ENCODE measurements at regions not wholly inside any gene's neighbourhood (a gene's known extent, or its start where the extent isn't known, plus 50 kb on each side); places are given as distances from the start of the nearest gene placed in this dataset.

DNA sequence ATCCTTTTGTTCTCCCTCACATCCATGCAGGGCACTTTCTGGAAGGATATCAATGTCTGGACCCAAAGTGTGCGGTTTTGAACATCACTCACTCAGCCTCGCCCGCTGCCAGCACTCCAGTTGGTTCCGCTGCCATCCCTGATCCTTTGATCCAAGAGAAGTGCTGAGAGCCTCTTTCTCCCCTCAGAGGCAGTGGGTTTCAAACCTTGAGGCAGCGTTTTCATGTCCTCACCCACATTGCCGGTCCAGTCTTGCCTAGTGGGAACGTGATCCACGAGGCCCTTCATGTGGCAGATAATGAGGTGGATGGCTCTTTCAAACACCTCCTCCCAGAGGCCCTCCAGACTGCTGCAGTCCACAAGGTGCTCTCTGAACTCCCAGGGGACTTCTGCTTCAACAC, 122.2 kb downstream of the ACTL8 start:
- no peak for DNase-seq

DNA sequence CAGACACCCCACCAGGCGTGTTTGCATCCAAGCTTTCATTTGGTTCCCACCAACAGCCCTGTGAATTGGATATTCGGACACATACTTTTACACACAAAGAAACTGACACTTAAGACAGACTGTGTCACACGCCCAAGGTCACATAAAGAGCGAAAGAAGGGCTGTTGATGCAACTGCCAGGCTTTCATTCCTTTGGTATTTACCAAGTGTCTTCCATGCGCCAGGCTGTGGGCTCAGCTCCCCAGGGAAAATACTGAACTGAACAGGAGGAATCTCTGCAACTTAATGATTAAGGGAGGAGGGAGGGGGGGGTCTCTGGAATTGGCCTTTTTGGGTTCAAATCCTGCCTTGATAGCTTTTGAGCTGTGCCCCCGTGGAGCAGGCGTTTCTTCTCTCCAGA, 122.8 kb downstream of the ACTL8 start:
- DNase-seq = no peak

DNA sequence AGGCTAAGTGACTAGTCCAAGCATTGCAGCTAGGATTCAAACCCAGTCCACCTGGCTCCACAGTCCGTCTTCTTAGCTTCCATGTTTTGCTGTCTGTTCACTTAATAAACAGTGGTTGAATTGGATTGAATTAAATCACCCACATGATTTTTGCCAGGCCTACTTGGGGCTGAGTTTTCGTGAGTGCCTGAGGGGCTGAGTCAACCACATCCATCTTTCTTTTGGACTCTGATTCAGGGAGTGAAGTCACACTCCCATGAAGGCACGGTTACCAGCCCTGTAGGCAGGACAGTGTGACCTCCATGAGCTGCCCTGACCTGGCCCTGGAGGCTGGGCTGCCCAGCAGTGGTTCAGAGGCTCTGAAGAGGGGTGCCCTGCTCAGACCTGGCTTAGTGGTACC, 123.7 kb downstream of the ACTL8 start:
- DNase-seq = peak; percentile 34

DNA sequence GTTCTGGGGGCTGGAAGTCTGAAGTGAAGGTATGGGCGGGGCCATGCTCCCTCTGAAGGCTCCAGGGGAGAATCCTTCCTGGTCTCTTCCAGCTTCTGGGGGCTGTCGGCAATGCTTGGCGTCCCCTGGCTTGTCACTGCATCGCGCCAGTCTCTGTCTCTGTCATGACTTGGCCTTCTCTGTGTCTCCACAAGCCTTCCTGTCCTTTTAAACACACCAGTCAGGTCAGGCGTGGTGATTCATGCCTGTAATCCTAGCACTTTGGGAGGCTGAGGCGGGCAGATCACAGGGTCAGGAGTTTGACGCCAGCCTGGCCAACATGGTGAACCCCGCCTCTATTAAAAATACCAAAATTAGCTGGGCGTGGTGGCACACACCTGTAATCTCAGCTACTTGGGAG, 125.3 kb downstream of the ACTL8 start:
- DNase-seq = no peak

DNA sequence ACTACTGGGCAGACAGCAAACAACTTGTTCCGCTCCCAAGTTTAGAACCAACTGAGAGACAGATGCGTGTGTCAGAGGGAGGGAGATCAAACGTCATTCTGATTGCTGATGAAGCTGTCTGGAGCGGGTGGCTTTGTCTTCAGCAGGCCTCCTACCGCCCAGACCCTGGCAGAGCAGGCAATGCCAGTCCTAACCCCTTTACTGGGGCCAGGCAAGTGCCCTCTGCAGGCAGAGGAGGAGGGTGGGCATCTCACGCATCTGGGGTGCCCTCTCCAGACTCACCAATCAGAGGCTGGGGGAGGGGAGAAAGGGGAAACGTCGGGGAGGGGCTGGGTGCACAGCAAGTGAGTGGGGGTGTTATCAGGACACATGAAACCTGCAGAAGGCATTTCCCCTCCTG, 126.6 kb downstream of the ACTL8 start:
- DNase-seq = no peak

DNA sequence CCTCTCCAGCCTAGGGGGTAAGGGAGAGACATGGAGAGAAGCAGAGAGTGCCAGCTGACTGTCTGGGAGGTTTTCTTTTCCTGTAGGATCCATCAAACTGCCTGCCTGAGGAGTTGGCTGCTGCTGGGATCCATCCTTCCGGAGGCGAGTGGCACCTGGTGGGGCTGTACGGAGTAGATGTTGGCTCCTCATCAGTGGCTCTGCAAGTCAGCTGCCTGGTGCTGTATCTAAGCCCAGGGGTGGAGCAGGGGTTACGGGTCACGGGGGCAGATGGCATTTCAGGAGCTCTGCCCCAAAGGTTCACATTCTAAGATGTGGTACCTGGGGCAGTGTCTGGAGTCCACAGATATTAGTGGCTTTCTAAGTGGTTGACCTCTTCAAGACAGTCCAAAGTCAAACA, 128.0 kb downstream of the ACTL8 start:
- DNase-seq = no peak

DNA sequence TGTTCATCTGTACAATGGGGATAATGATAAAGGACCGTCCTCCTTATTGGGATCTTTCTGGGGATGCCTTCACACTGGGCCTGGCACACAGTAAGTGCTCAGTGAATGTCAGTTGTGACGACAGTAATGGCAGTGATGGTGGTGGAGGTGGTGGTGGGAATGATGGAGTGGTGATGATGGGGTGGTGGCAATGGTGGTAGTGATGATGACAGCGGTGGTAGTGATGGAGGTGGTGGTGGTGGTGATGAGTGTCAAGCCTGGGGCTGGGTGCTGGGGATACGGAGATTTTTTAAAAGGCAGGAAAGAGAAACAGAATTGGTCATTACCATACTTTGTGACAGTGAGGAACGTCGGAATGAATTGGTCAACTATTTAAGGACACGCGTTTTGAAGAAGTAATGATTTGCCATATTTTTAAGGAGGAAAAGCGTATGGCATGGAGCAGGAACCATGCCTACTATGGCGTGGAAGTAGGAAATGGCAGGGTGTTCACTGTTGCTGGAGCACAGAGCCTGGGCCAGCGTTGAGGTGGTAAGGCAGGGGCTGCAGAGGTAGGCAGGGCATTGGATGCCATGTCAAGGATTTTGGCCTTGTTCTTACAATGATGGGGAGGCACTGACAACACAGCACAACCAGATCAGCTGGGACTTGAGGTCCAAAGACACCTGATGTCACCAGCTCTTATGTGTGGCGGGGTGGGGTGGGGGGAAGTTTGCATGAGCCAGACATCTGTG, 128.7 kb downstream of the ACTL8 start:
- no peak for DNase-seq

DNA sequence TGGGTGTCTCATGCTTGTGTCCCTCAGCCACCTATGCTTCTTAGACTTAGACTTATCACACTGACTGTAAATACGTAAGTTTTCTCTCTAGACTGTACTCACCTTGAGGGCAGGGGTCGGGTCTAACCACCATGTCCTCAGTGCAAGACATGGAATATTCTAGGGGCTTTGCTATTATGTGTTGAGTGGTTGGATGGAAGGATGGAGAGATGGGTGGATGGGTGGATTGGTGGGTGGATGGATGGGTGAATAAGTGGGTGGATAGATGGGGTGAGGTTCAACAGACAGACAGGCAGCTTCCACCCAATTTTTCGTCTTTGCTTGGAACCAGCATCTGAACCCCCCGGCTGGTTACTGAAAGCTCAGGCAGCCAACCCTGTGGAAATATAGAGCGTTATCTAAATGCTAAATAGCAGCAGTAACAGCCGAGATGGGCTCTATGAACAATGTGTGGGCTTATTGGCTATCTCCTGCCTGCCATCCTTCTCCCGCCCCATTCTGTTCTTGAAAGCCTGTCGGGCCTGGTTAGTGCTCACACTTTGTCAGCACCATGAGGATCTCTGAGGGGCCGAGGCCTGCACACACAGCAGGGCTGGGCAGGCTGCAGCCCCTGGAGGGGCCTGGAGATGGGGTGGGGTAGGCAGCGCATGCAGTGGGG, 130.7 kb downstream of the ACTL8 start:
- DNase-seq = no peak

DNA sequence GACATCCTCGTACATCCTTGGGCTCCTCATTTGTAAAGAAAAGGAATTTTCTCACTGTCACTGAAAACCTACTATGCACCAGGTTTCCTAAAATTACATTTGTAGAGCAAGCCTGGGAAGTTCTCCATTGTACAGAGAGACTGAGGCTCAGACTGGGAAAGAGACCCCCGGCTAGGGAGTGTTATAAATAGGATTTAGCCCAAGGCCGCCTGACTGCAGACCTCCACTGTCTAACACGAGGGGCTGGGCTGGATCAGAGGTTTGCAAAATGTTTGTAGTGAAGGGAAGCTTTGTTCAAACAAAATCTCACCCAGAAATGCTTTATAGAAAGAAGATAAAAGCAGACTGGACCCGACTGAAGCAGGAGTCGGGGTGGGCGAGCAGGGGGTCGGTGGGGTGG, 131.3 kb downstream of the ACTL8 start:
- no peak for DNase-seq

DNA sequence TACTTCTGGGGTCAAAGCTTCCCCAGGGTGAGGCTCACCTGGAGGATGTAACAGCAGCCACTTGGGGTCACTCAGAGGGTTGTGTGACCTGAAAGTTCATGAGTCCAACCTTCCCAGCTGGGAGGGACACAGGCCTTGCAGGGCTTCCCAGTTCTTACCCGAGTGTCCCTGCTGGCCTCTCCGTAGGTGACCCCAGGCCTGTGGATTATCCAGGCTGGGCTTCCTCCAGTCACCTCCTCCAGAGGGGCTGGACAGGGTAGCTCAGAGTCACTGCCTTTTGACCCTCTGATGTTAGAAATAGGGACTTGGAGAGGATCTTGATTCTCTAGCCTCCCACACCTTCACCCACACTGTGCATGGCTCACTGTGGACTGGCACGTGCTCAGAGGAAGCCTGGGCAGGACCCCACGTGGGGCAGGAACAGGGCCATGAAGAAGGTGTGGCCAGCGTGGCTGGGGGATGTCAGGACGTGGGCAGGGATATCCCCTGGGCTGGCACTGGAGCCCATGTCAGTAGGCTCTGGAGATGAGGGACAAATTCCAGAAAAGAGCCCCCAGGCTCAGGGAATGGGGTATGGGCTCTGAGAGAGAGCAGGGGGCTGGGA, 131.8 kb downstream of the ACTL8 start:
- DNase-seq = no peak

DNA sequence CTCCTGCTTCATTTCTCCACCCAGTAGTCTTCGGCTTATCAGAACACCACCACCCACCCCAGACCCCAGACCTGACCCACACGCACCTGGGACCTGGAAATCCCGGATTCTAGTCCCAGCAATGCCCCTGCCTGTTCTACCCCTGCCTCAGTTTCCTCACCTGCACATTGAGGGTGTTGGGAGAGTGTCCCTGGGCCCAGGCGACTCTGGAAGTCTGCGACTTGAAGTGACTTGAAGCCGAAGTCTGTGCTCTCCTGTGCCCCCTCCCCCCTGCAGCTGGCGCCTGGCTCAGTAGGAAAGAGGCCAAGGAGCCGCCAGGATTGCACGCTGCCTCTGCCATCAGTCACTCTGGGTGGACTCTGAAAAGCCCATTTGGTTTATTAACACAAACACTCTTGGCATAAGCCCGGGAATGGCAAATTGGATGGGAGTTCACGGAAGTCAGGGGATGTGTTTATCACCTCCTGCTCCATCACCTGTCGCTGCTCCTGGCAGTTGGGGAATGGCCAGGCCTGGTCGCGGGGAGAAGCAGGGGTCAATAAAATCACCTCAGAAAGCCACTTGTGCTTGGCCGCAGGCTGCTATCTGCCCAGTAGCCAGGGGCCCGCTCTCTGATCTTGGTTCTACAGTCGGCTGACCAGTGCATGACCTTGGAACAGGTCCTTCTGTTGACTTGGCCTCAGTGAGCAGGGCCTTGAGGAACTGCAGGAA, 132.7 kb downstream of the ACTL8 start:
- DNase-seq = no peak

DNA sequence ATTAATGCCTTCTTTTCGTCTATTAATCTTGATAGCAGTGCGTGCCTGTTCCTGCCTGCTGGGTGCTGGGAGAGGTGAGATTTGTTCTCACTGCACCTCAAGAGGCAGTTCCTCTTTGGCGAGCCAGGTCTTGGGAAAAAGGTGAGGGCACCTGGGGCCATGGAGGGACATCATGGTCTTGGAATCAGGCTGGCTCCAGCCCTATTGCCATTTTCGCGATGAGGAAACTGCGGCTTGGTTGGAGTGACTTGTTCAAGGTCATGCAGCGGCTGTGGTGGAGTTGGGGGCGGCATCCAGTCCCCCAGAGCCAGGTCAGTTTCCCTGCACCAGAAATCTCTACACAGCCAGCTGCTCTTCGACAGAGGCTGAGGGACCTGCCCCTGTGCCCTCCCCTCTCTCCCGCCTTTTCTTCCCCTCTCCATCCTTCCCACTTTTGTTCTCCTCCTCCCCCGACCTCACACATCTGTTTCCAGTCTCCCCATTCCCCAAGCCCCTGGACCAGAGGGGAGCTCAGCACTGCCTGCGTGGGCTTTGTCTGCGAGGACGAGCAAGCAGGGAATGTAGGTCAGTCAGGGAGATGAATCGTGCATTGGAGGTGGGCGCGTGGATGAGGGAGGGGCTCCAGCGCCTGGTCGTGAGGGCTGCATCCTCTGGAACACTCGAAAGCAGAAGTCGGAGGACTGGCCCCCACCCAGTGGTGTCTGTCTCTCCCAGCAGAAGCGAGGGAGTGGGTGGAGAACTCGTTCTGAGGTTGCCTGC, 135.1 kb downstream of the ACTL8 start:
- DNase-seq = no peak

DNA sequence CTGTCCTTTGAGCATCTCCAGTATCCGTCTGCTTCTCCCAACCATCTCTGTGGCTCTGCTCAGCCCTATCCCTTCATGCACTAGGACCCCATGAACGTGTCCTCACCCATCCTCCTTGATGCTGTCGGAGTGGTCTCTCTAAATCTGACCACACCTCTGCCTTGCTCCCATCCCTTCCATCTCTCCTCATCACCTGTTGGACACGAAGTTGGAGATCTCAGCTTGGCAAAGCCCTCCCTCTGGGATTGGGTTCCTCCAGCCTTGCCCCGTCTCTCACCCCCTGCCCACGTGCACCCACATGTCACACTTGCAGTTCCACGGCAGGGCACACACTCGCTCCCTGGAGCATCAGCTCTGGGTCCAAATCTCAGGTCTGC, 135.7 kb downstream of the ACTL8 start:
- DNase-seq = no peak

DNA sequence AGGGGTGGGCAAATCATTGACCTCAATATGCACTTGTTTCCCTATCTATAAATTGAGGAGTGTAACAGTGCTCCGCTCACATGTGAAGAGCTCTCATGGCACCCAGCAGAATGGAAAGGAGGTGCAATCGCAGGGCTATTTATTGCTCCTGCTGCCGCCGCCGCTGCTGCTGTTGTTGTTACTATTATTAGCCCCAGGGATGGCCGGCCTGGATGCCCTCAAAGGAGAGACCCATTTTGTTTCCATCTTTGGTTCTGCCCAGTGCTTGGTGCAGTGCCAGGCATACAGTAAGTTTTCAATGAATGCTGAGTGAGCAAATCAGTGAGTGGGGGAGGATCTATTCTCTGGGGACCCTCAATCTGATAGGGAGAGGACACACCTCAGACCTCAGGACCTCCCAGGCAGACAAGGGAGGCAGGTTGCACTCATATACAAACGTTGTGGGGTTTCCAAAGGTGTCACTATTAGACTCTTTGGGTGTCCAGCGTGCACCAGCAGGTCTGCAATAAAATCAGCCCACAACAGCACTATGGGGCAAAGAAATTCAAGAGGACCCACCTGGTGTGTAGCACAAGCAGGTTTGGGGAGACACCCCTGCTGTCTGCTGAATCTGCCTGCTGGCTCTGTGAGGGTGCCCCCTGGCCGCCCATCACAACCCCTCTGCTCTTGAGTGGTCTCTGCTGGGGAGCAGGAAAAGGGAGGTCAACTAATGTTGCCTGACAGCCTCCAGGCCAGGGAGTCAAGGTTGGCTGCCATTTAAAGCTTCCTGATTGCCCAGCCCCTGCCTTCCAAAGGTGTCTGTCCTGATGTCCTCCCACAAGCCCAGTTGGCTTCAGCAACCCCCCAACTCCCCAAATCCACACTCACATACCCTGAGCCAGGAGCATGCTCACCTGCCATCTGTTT, 136.3 kb downstream of the ACTL8 start:
- no peak for DNase-seq

DNA sequence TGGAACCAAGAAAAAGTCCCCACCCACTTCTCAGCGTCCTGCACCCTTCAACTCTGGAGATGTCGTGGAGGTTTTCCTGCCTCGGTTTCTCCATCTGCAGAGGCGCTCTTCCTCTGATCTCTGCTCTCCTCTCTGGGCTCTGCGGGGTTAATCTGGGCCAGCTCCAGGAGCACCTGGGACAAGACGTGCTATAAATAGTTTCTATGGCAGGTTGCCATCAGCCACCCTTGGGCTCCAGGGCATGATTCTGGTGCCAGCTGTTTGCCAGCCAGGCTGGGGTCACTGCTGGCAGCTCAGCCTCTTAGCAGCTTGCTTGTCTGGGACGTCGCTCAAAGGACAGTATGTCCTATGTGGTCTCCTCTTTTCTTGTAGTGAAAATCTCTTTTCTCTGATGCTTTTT, 137.1 kb downstream of the ACTL8 start:
- DNase-seq = no peak

DNA sequence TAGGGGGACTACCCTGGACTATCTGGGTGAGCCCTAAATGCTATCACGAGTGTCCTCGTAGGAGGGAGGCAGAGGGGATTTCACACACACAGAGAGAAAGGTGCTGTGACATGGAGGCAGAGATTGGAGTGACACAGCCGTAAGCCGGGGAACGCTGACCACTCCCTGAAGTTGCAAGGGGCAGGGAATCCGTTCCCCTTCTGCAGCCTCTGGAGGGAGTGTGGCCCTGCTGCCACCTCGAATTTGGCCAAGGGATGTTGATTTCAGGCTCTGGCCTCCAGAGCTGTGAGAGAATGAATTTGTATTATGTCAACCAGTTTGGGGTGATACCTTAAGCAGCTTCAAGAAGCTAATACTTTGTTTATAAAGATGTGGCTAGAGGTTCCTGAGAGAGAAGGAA, 137.7 kb downstream of the ACTL8 start:
- no peak for DNase-seq

DNA sequence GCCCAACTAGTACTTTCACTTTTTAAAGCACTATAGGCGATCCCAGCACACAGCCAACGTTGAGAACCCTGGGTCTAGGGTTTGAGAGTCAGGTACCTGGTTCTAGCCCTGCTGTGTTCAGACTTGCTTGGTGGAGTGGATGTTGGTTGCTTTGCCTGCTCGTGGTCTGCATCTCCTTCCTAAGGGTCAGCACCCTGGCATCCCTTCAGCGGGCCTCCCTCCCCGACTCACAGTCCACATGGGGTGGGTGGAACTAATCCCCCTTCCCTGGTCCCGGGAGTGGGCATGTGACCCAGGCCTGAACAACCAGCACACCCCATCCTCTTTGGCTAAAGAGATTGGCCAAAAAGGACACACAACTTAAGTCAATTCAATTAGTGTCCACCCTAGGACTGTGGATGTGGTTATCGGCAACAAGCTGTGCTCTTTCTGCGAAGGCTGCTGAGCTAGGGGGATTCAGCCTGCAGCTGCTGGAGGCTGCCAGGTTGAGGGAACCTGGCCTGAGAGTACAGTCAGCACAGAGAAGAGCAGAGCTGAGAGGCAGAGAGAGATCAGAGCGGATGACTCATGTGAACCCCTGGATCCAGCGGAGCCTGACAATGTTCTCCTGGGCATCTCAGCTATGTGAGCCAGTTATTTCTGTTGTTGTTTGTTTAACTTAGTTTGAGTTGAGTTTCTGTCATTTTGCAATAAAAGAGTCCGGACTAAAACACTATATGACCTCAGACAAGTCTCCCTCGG, 138.9 kb downstream of the ACTL8 start:
- DNase-seq = peak; percentile 62

DNA sequence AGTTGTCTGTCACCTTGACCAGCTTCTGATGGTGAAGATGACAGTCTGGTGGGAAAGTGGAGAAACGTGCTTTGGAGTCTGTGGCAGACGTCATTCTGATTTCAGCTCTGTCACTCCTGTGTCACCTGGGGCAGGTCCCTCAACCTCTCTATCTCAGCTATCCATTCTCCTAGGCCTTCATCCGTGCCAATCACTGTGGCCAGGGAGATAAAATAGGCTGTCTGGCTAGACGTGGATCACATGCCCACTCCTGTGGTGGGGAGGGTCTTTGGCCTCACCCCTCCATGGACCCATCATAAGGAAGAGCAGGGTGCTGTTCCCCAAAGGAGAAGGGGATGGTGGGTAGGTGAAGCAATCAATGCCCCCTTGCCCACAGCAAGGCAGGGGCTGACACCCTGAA, 140.3 kb downstream of the ACTL8 start:
- DNase-seq = no peak

DNA sequence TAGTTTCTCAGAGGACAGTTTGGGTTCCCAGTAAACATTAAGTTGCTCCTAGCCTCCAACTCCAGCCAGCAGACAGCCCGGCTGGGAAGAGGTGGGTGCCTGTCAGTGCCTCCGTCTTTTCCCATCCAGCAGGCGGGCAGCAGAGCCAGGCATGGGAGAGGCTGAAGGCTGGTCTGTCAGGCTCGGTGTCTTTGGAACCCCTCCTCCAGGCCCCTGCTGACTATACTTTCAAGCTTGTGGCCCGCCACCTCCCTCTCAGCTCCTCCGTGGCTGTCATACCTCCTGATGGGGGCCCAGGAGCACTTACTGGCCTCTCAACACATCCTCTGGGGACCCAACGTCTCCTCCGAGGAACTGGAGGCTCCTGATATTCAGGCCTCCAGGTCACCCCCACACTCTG, 140.9 kb downstream of the ACTL8 start:
- no peak for DNase-seq

DNA sequence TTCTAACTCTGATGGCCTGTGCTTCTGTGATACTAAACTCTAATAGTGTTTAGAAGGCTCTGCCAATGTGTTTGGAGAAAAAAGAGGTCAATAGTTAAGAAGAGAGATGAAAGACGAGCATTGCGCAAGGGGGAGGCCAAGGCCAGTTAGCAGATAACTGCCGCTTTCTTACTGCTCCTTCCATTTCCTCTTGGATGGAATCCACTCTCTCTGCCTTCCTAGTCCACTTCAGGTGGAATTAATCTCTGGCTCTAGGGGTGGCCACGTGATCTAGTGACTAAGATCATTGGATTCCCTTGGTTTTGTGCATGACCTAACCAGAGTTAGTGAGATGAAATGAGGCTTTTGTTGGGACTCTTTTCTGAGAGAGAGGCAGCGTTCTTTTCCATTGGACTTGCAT, 148.3 kb downstream of the ACTL8 start:
- no peak for DNase-seq

DNA sequence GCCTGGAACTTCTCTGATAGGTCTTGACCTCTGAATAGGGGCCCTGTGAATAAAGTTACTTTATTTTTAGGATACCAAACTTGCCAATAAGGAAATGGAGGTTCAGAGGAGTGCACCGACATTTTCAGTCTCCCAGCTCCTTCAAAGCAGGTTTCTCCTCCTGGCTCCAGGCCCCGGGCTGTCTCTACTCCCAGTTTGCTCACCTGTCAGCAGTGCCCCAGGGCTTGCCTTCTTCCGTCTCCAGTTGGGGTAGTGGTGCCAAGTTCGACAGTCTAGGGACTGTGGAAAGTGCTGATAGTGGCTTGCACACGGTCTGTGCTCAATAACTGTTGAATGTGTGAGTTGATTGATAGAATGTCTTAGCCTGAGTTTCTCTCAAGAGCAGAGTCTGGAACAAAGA, 149.2 kb downstream of the ACTL8 start:
- DNase-seq = no peak
